IMR-90 (cell line): ENCODE measurements at regions not wholly inside any gene's neighbourhood (a gene's known extent, or its start where the extent isn't known, plus 50 kb on each side); places are given as distances from the start of the nearest gene placed in this dataset.

Source experiments
- ATAC-seq: fragments of 200-7000 bp; cut with Tn5 transposase; 2 replicates; pipeline ENCODE4 v1.9.1; 2020; ENCODE audit warnings: low read depth, mild to moderate bottlenecking, moderate library complexity
- BruUV-seq: library from RNA; stranded (reverse); fragments of 400-500 nt; replicated peaks from 2 replicates; lab custom pipeline; 2021; lab: Mats Ljungman, UMichigan
- CTCF ChIA-PET: fragments of 300-600 bp; formaldehyde crosslinking; extraction: SDS; loops from one replicate; lab custom pipeline; 2021; ENCODE audit warnings: antibody characterized with exemption; lab: Yijun Ruan, JAX
- POLR2A ChIA-PET: fragments of 300-600 bp; sonication (Branson Sonifier 250); formaldehyde crosslinking; loops from one replicate; lab custom pipeline; 2022; ENCODE audit warnings: antibody characterized with exemption; ENCODE audit not compliant: unreplicated experiment; lab: Charles Lee
- DNase-seq: peaks from one replicate; pipeline ENCODE4 v3.0.0; 2013
- H2AFZ ChIP-seq: replicated peaks from 2 replicates; pipeline ENCODE3; 2013; ENCODE audit warnings: low read length, mild to moderate bottlenecking; ENCODE audit not compliant: poor library complexity
- H2AK5ac ChIP-seq: 2 replicates; pipeline ENCODE4 v1.6.1; 2013; ENCODE audit warnings: low read depth, low read length, inconsistent platforms
- H2AK9ac ChIP-seq: replicated peaks from 2 replicates; pipeline ENCODE3; 2013; ENCODE audit warnings: mild to moderate bottlenecking, low read depth, low read length, moderate library complexity; ENCODE audit not compliant: poor library complexity
- H2BK120ac ChIP-seq: 2 replicates; pipeline ENCODE4 v1.6.1; 2013; ENCODE audit warnings: low read depth, low read length, inconsistent platforms
- H2BK15ac ChIP-seq: 3 replicates; pipeline ENCODE4 v1.6.1; 2013; ENCODE audit warnings: low read depth, low read length, inconsistent platforms
- H2BK20ac ChIP-seq: 2 replicates; pipeline ENCODE4 v1.6.1; 2013; ENCODE audit warnings: low read depth, mild to moderate bottlenecking, inconsistent platforms, low read length, moderate library complexity
- H2BK5ac ChIP-seq: 2 replicates; pipeline ENCODE4 v1.6.1; 2013; ENCODE audit warnings: mild to moderate bottlenecking, low read depth, low read length, inconsistent platforms; ENCODE audit not compliant: poor library complexity, severe bottlenecking
- H3K14ac ChIP-seq: replicated peaks from 2 replicates; pipeline ENCODE4 v1.6.1; 2013; ENCODE audit warnings: low read depth, low read length, inconsistent platforms
- H3K18ac ChIP-seq: 2 replicates; pipeline ENCODE4 v1.6.1; 2013; ENCODE audit warnings: low read depth, low read length, control low read depth
- H3K23ac ChIP-seq: 2 replicates; pipeline ENCODE4 v1.6.1; 2013; ENCODE audit warnings: low read depth, low read length, inconsistent platforms
- H3K27ac ChIP-seq: 2 replicates; pipeline ENCODE4 v1.5.1; 2013; ENCODE audit warnings: mild to moderate bottlenecking, control low read depth, low read length; ENCODE audit not compliant: insufficient read depth
- H3K27me3 ChIP-seq: 2 replicates; pipeline ENCODE4 v1.6.1; 2013; ENCODE audit warnings: low read length; ENCODE audit not compliant: control insufficient read depth, insufficient read depth
- H3K36me3 ChIP-seq: 2 replicates; pipeline ENCODE4 v1.6.1; 2013; ENCODE audit warnings: low read length, mixed read lengths; ENCODE audit not compliant: control insufficient read depth, insufficient read depth
- H3K4ac ChIP-seq: 2 replicates; pipeline ENCODE4 v1.6.1; 2013; ENCODE audit warnings: low read depth, low read length, inconsistent platforms
- H3K4me1 ChIP-seq: 2 replicates; pipeline ENCODE4 v1.6.1; 2013; ENCODE audit warnings: low read length, mixed read lengths; ENCODE audit not compliant: control insufficient read depth, insufficient read depth
- H3K4me2 ChIP-seq: 2 replicates; pipeline ENCODE4 v1.6.1; 2013; ENCODE audit warnings: low read depth, mild to moderate bottlenecking, control low read depth, low read length, moderate library complexity
- H3K4me3 ChIP-seq: 2 replicates; pipeline ENCODE4 v1.5.1; 2013; ENCODE audit warnings: low read depth, mild to moderate bottlenecking, control low read depth, low read length, moderate library complexity; ENCODE audit not compliant: insufficient read depth
- H3K56ac ChIP-seq: 2 replicates; pipeline ENCODE4 v1.6.1; 2013; ENCODE audit warnings: low read length, inconsistent platforms; ENCODE audit not compliant: insufficient read depth; ENCODE audit errors: extremely low read depth
- H3K79me1 ChIP-seq, 2 experiments: 2 replicates each; pipeline ENCODE4 v1.6.1; 2013; ENCODE audit warnings: low read length in 2 of 2, inconsistent platforms in 1 of 2, low read depth in 1 of 2
- H3K9ac ChIP-seq: 2 replicates; pipeline ENCODE4 v1.6.1; 2013; ENCODE audit warnings: low read depth, low read length, control low read depth
- H3K9me1 ChIP-seq: 2 replicates; pipeline ENCODE4 v1.6.1; 2013; ENCODE audit warnings: low read length, inconsistent platforms; ENCODE audit not compliant: insufficient read depth
- H3K9me3 ChIP-seq: 2 replicates; pipeline ENCODE4 v1.6.1; 2013; ENCODE audit warnings: low read length; ENCODE audit not compliant: control insufficient read depth, insufficient read depth
- H4K20me1 ChIP-seq: 2 replicates; pipeline ENCODE4 v1.6.1; 2013; ENCODE audit warnings: low read length, inconsistent platforms; ENCODE audit not compliant: insufficient read depth
- H4K5ac ChIP-seq: 2 replicates; pipeline ENCODE4 v1.6.1; 2013; ENCODE audit warnings: mild to moderate bottlenecking, low read depth, low read length, control low read depth
- H4K8ac ChIP-seq, 2 experiments: 2 replicates each; pipeline ENCODE4 v1.6.1; 2013; ENCODE audit warnings: low read depth in 2 of 2, low read length in 2 of 2, control low read depth in 1 of 2, inconsistent platforms in 1 of 2
- H4K91ac ChIP-seq: 2 replicates; pipeline ENCODE4 v1.6.1; 2013; ENCODE audit warnings: low read depth, low read length, inconsistent platforms; ENCODE audit not compliant: insufficient read depth
- BHLHE40 ChIP-seq: fragments of 150-350 bp; IDR thresholded peaks from 2 replicates; pipeline ENCODE4 v1.6.1; 2016; ENCODE audit warnings: mild to moderate bottlenecking, low read depth, low read length
- CEBPB ChIP-seq: IDR thresholded peaks from 2 replicates; pipeline ENCODE4 v1.6.1; 2012; ENCODE audit warnings: low read depth, low read length, improper control_type of control experiment
- CHD1 ChIP-seq: IDR thresholded peaks from 2 replicates; pipeline ENCODE4 v1.6.1; 2012; ENCODE audit warnings: low read depth, low read length, improper control_type of control experiment
- MAFK ChIP-seq: IDR thresholded peaks from 2 replicates; pipeline ENCODE4 v1.6.1; 2012; ENCODE audit warnings: low read depth, low read length, improper control_type of control experiment
- MAZ ChIP-seq: IDR thresholded peaks from 2 replicates; pipeline ENCODE4 v1.6.1; 2012; ENCODE audit warnings: low read depth, mild to moderate bottlenecking, low read length, improper control_type of control experiment, moderate library complexity, borderline replicate concordance
- MXI1 ChIP-seq: IDR thresholded peaks from 2 replicates; pipeline ENCODE4 v1.6.1; 2012; ENCODE audit warnings: low read depth, mild to moderate bottlenecking, low read length, moderate library complexity, borderline replicate concordance
- NFE2L2 ChIP-seq: fragments of 150-350 bp; IDR thresholded peaks from 2 replicates; pipeline ENCODE4 v1.6.1; 2016; ENCODE audit warnings: low read depth, mild to moderate bottlenecking, low read length
- POLR2A ChIP-seq: IDR thresholded peaks from 2 replicates; pipeline ENCODE4 v1.6.1; 2012; ENCODE audit warnings: mild to moderate bottlenecking, low read depth, low read length
- RAD21 ChIP-seq: IDR thresholded peaks from 2 replicates; pipeline ENCODE4 v1.6.1; 2012; ENCODE audit warnings: low read length, improper control_type of control experiment
- RCOR1 ChIP-seq: IDR thresholded peaks from 2 replicates; pipeline ENCODE4 v1.6.1; 2012; ENCODE audit warnings: mild to moderate bottlenecking, low read length, improper control_type of control experiment; ENCODE audit not compliant: insufficient replicate concordance
- RFX5 ChIP-seq: IDR thresholded peaks from 2 replicates; pipeline ENCODE4 v1.8.0; 2012; ENCODE audit warnings: low read depth, mild to moderate bottlenecking, low read length, moderate library complexity
- SMC3 ChIP-seq: fragments of 150-350 bp; IDR thresholded peaks from 2 replicates; pipeline ENCODE4 v1.6.1; 2016; ENCODE audit warnings: low read depth, mild to moderate bottlenecking, antibody characterized with exemption, low read length, moderate library complexity
- WGBS, 2 experiments: methylation state at CpG; one replicate each; pipeline versions ENCODE4 v1.1.5 to v1.1.7; 2013; ENCODE audit warnings: missing lambda C conversion rate in 2 of 2; ENCODE audit not compliant: insufficient read length in 1 of 2; ENCODE audit errors: extremely low coverage in 2 of 2; 5-methylcytosine and 5-hydroxymethylcytosine counted together
- dilution Hi-C: fragments of 300-500 bp; cut with HindIII; formaldehyde crosslinking; loops from one replicate; pipeline ENCODE4 v1.14.3; 2018; ENCODE audit warnings: low sequenced_read_pairs; ENCODE audit not compliant: unreplicated experiment
- in situ Hi-C: fragments of 300-500 bp; cut with MboI; formaldehyde crosslinking; loops from 3 replicates; pipeline ENCODE4 v1.14.3; 2019; ENCODE audit warnings: low sequenced_read_pairs, inconsistent platforms, mixed read lengths
- intact Hi-C: fragments of 100-400 bp; cut with micrococcal nuclease; formaldehyde crosslinking; loops from 2 replicates; pipeline ENCODE4 v1.10.0; 2022
- TF ChIP-seq, protein P1 (sequence below): fragments of 150-350 bp; IDR thresholded peaks from 2 replicates; pipeline ENCODE4 v1.6.1; 2016; ENCODE audit warnings: low read depth, mild to moderate bottlenecking, low read length, moderate library complexity, borderline replicate concordance
- TF ChIP-seq, protein P2 (sequence below): conservative IDR thresholded peaks from 2 replicates; pipeline ENCODE4 v1.5.1; 2012; ENCODE audit warnings: mild to moderate bottlenecking, low read depth, low read length, improper control_type of control experiment
- TF ChIP-seq, protein P3 (sequence below): fragments of 150-350 bp; IDR thresholded peaks from 2 replicates; pipeline ENCODE4 v1.6.1; 2017; ENCODE audit warnings: mild to moderate bottlenecking, antibody characterized with exemption, low read length, low read depth

DNA sequence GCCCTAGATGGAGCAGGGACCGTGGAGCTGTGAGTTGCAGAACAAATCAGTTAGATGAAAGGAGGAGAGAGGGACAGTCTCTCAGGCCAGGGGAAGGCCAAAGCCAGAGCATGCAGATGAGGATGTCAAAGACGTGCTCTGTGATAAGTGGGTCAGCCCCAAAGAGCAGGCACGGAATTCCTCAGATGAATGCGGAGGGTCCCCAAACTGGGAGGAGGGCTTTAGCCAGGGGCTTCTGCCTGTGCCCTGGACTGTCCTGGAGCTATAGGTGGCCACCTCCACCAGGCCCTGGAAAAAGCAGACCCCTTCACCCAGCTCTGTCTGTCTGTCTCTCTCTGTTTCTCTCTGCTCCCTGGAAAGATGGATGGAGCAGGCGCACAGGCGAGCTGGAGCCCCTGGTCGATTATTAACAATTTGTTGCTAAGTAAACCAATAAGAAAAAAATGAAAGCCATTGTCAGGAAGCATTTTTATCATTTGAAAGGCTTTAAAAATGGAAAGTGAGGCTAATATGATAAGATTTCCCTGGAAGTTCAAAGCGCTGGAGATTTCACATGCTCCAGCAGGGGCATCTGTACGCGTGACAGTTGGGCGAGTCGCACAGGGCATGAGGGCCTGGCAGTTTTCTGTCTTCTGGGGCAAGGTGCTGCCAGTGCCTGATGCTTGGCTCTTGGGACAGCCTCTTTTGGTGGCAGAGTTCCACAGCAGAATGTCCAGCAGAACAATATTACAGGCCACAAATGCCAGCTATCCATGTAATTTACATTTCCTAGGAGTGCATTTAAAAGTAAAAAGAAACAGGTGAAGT is 241.0 kb downstream of the GLI2 start:
- H3K56ac ChIP-seq: no peak overlapping the region
- 0 out of 2 replicates have a peak, but pooled peaks cover 2% of the 10 kb centered on the region for H3K4me1 ChIP-seq
- intact Hi-C loops (no loop called here), dilution Hi-C loops (no loop called here), in situ Hi-C loops (no loop called here)
- ATAC-seq (no peak), DNase-seq (no peak)
- ChIA-PET POLR2A (no interaction called here), CTCF (no interaction called here)
- WGBS, 2 experiments: 92% methylated on average over 7 of the region's 12 CpGs; no CpG with 5 or more reads in 1 of the 2 experiments
- H2BK20ac ChIP-seq: no peak overlapping the region
- TF ChIP-seq, protein P1, sequence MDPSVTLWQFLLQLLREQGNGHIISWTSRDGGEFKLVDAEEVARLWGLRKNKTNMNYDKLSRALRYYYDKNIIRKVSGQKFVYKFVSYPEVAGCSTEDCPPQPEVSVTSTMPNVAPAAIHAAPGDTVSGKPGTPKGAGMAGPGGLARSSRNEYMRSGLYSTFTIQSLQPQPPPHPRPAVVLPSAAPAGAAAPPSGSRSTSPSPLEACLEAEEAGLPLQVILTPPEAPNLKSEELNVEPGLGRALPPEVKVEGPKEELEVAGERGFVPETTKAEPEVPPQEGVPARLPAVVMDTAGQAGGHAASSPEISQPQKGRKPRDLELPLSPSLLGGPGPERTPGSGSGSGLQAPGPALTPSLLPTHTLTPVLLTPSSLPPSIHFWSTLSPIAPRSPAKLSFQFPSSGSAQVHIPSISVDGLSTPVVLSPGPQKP: no peak
- TF ChIP-seq, protein P2, sequence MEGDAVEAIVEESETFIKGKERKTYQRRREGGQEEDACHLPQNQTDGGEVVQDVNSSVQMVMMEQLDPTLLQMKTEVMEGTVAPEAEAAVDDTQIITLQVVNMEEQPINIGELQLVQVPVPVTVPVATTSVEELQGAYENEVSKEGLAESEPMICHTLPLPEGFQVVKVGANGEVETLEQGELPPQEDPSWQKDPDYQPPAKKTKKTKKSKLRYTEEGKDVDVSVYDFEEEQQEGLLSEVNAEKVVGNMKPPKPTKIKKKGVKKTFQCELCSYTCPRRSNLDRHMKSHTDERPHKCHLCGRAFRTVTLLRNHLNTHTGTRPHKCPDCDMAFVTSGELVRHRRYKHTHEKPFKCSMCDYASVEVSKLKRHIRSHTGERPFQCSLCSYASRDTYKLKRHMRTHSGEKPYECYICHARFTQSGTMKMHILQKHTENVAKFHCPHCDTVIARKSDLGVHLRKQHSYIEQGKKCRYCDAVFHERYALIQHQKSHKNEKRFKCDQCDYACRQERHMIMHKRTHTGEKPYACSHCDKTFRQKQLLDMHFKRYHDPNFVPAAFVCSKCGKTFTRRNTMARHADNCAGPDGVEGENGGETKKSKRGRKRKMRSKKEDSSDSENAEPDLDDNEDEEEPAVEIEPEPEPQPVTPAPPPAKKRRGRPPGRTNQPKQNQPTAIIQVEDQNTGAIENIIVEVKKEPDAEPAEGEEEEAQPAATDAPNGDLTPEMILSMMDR: no peak
- no peak for TF ChIP-seq CEBPB
- no peak for TF ChIP-seq MXI1
- no peak for TF ChIP-seq NFE2L2
- TF ChIP-seq RAD21: no peak
- TF ChIP-seq, protein P3, sequence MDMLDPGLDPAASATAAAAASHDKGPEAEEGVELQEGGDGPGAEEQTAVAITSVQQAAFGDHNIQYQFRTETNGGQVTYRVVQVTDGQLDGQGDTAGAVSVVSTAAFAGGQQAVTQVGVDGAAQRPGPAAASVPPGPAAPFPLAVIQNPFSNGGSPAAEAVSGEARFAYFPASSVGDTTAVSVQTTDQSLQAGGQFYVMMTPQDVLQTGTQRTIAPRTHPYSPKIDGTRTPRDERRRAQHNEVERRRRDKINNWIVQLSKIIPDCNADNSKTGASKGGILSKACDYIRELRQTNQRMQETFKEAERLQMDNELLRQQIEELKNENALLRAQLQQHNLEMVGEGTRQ: no peak
- TF ChIP-seq RFX5: no peak
- TF ChIP-seq CHD1: no peak
- TF ChIP-seq MAZ: no peak
- no peak for TF ChIP-seq POLR2A
- no peak for TF ChIP-seq SMC3
- TF ChIP-seq MAFK: no peak
- no peak for TF ChIP-seq BHLHE40
- no peak for TF ChIP-seq RCOR1
- no peaks in the 10 kb centered on the region for H3K9me3 ChIP-seq
- no peak overlapping the region for H3K27ac ChIP-seq
- no peak overlapping the region for H3K4me2 ChIP-seq
- no peak overlapping the region for H3K9ac ChIP-seq
- peaks cover 13% of the 10 kb centered on the region; the same call in 1 of the 2 replicates for H3K9me1 ChIP-seq
- H4K20me1 ChIP-seq: peaks cover 2% of the 10 kb centered on the region
- no peak overlapping the region for H3K18ac ChIP-seq
- H2AK5ac ChIP-seq: no peak overlapping the region
- H3K14ac ChIP-seq: no peak overlapping the region
- H3K79me1 ChIP-seq: peaks cover 18 to 33% of the 10 kb centered on the region in 2 experiments; a peak in 3 of 4 replicates
- no peak overlapping the region for H4K5ac ChIP-seq
- H2BK5ac ChIP-seq: no peak overlapping the region
- H4K91ac ChIP-seq: no peak overlapping the region
- no peak overlapping the region for H2AFZ ChIP-seq
- H3K23ac ChIP-seq: no peak overlapping the region
- H3K27me3 ChIP-seq: no peaks in the 10 kb centered on the region
- H2BK120ac ChIP-seq: no peak overlapping the region
- H4K8ac ChIP-seq: no peak overlapping the region
- H3K4me3 ChIP-seq: no peak overlapping the region
- no peak overlapping the region for H3K4ac ChIP-seq
- H2AK9ac ChIP-seq: no peak overlapping the region
- peaks cover 76% of the 10 kb centered on the region for H3K36me3 ChIP-seq
- H2BK15ac ChIP-seq: no peak overlapping the region
- no TSS peak for BruUV-seq
